Erythroblast (primary cell): ENCODE measurements at regions not wholly inside any gene's neighbourhood (a gene's known extent, or its start where the extent isn't known, plus 50 kb on each side); places are given as distances from the start of the nearest gene placed in this dataset.

Experiments
- GATA1 ChIP-seq: IDR thresholded peaks from 2 replicates; pipeline ENCODE4 v1.6.1; 2011; ENCODE audit warnings: low read depth, mild to moderate bottlenecking, control low read depth, low read length, moderate library complexity
- POLR2A ChIP-seq: IDR thresholded peaks from 2 replicates; pipeline ENCODE4 v1.6.1; 2011; ENCODE audit warnings: mild to moderate bottlenecking, low read length

DNA sequence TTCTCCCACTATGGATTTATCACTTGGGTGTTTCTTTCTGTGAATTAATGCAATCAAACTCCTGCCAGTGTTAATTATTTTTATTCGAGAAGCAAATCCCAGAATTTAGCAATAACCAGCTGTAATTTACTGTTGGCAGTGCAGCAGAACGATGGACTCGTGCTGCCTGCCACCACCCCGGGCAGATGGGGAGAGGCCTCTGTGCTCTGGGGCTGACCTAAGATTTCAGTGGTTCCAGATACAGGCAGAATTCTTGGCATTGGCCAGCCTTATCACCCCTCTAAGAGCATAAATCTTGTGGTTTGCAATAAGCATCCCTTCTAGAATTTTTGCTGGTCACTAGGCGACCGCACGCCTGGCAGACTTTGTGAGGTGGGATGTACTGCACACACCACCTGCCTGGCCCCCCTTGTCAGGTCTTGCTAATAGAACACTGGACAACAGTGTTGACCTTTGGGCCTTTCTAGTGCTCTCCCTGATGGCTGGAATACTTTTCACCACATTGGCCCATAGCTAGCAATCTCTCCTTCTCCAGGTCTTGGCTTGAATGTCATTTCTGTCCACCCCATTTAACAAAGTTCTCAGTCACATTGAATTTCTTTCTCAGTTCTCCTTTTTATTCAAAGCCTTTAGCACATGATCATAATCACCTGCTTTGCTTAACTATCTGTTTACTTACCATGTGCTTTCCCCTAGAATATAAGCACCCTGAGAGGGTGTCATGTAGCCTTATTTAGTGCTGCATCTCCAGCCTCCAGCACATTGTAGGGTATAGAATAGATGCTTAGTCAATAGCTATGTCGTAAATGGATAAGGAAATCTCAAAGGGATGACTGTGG is 122.1 kb upstream of the DYNLRB2 start:
- TF ChIP-seq POLR2A, result no peak
- no peak for TF ChIP-seq GATA1
